Heart left ventricle (tissue), 13 donors: ENCODE measurements at regions not wholly inside any gene's neighbourhood (a gene's known extent, or its start where the extent isn't known, plus 50 kb on each side); places are given as distances from the start of the nearest gene placed in this dataset.

Experiments
- CTCF ChIP-seq, 12 donors: fragments of 200-600 bp; sonication (generic) in 4 of 12; IDR thresholded peaks; one replicate each; pipeline versions ENCODE4 v1.5.0 to v1.8.0; 2018 to 2022; ENCODE audit warnings: antibody characterized with exemption in 12 of 12, mild to moderate bottlenecking in 5 of 12
- POLR2A ChIP-seq, 2 donors: fragments of 450-650 bp; IDR thresholded peaks; one replicate each; pipeline ENCODE4 v1.6.1; 2017; ENCODE audit warnings: antibody characterized with exemption in 2 of 2, mild to moderate bottlenecking in 2 of 2, moderate library complexity in 2 of 2
- donor health status: ischemic (EF 13 %, LVEDD 7.1; RV severe dilation, severe dysfunction).
- donor health status: DM: no; HTN: yes; CAD: no.
- donor health status: DM: no; HTN: no; CAD: no.
- donor health status: ischemic (EF 25% LVEDD 6.9; RV normal size, moderate dysfunction).
- donor health status: ischemic (EF 25% LVEDD 5.7; RV mildly dilated, moderate dysfunction).
- donor health status: ischemic (EF 35%, LVEDD 5.7; RV mildly dilated, moderate dysfunction).
- donor health status: nonischemic (EF 11% LVEDD 7.7; RV severe dilation, severe dysfunction).
- donor health status: DM: yes; HTN: yes; CAD: no.
- donor health status: PGD.
- donor health status: ischemic (EF 29% LVEDD 5.4; RV normal size, mild dysfunction).
- donor health status: nonischemic (EF 23%, LVEDD 6.1; RV moderate dilation, normal function).

GRCh38 chr5:109951348-109951747 is 261.6 kb downstream of the MAN2A1 start:
- TF ChIP-seq CTCF (IDR thresholded peaks at IDR 0.05) (no peak), POLR2A (IDR thresholded peaks at IDR 0.05) (no peak)
